ENCODE measurements at regions not wholly inside any gene's neighbourhood (a gene's known extent, or its start where the extent isn't known, plus 50 kb on each side); places are given as distances from the start of the nearest gene placed in this dataset.
"Not testable (repeated sequence)": the region's sequence is repeated elsewhere in the genome, so short reads cannot be mapped to it uniquely, and the experiment has no call there.

- not testable (repeated sequence) for H3K9ac ChIP-seq (ENCODE audit: low read length); H3K27me3 ChIP-seq (ENCODE audit: control insufficient read depth, insufficient read depth, low read length); H3K4me3 ChIP-seq (ENCODE audit: low read length); H3K4me1 ChIP-seq (ENCODE audit: control insufficient read depth, insufficient read depth, low read length); H3K36me3 ChIP-seq (ENCODE audit: control insufficient read depth, insufficient read depth, low read length)
- H3K9me3 ChIP-seq (ENCODE audit: control insufficient read depth, low read length), result peaks cover 13% of the 10 kb centered on the region
These were observed 637.3 kb downstream of the ANKRD50 start for GRCh38 chr4:124075276-124075675.

GRCh38 chr4:124079174-124079780 lies 633.3 kb downstream of the ANKRD50 start:
- Histone ChIP-seq H3K36me3 (ENCODE audit: control insufficient read depth, insufficient read depth, low read length) (no peaks in the 10 kb centered on the region), H3K4me3 (ENCODE audit: low read length) (no peak overlapping the region), H3K9ac (ENCODE audit: low read length) (no peak overlapping the region), H3K9me3 (ENCODE audit: control insufficient read depth, low read length) (no peaks in the 10 kb centered on the region), H3K27me3 (ENCODE audit: control insufficient read depth, insufficient read depth, low read length) (no peaks in the 10 kb centered on the region), H3K4me1 (ENCODE audit: control insufficient read depth, insufficient read depth, low read length) (no peaks in the 10 kb centered on the region)

GRCh38 chr4:124083711-124084110 lies 628.8 kb downstream of the ANKRD50 start:
- H3K27me3 ChIP-seq (ENCODE audit: control insufficient read depth, insufficient read depth, low read length), result no peaks in the 10 kb centered on the region
- no peaks in the 10 kb centered on the region for H3K9me3 ChIP-seq (ENCODE audit: control insufficient read depth, low read length)
- no peak overlapping the region for H3K9ac ChIP-seq (ENCODE audit: low read length)
- H3K4me3 ChIP-seq (ENCODE audit: low read length), result no peak overlapping the region
- H3K4me1 ChIP-seq (ENCODE audit: control insufficient read depth, insufficient read depth, low read length), result no peaks in the 10 kb centered on the region
- no peaks in the 10 kb centered on the region for H3K36me3 ChIP-seq (ENCODE audit: control insufficient read depth, insufficient read depth, low read length)

GRCh38 chr4:124085561-124086180 lies 626.9 kb downstream of the ANKRD50 start:
- no peak overlapping the region for H3K9ac ChIP-seq (ENCODE audit: low read length)
- no peaks in the 10 kb centered on the region for H3K36me3 ChIP-seq (ENCODE audit: control insufficient read depth, insufficient read depth, low read length)
- H3K27me3 ChIP-seq (ENCODE audit: control insufficient read depth, insufficient read depth, low read length), result no peaks in the 10 kb centered on the region
- H3K9me3 ChIP-seq (ENCODE audit: control insufficient read depth, low read length), result no peaks in the 10 kb centered on the region
- no peaks in the 10 kb centered on the region for H3K4me1 ChIP-seq (ENCODE audit: control insufficient read depth, insufficient read depth, low read length)
- no peak overlapping the region for H3K4me3 ChIP-seq (ENCODE audit: low read length)

GRCh38 chr4:124090021-124090420 lies 622.5 kb downstream of the ANKRD50 start:
- Histone ChIP-seq H3K9ac (ENCODE audit: low read length) (no peak overlapping the region), H3K27me3 (ENCODE audit: control insufficient read depth, insufficient read depth, low read length) (no peaks in the 10 kb centered on the region), H3K4me1 (ENCODE audit: control insufficient read depth, insufficient read depth, low read length) (no peaks in the 10 kb centered on the region), H3K4me3 (ENCODE audit: low read length) (no peak overlapping the region), H3K36me3 (ENCODE audit: control insufficient read depth, insufficient read depth, low read length) (no peaks in the 10 kb centered on the region), H3K9me3 (ENCODE audit: control insufficient read depth, low read length) (no peaks in the 10 kb centered on the region)

- no peaks in the 10 kb centered on the region for H3K36me3 ChIP-seq (ENCODE audit: control insufficient read depth, insufficient read depth, low read length)
- H3K9me3 ChIP-seq (ENCODE audit: control insufficient read depth, low read length), result no peaks in the 10 kb centered on the region
- H3K4me3 ChIP-seq (ENCODE audit: low read length), result no peak overlapping the region
- H3K27me3 ChIP-seq (ENCODE audit: control insufficient read depth, insufficient read depth, low read length), result no peaks in the 10 kb centered on the region
- no peak overlapping the region for H3K9ac ChIP-seq (ENCODE audit: low read length)
- no peaks in the 10 kb centered on the region for H3K4me1 ChIP-seq (ENCODE audit: control insufficient read depth, insufficient read depth, low read length)
These were observed 620.4 kb downstream of the ANKRD50 start for GRCh38 chr4:124092101-124092500.

- Histone ChIP-seq H3K9ac (ENCODE audit: low read length) (no peak overlapping the region), H3K9me3 (ENCODE audit: control insufficient read depth, low read length) (no peaks in the 10 kb centered on the region), H3K4me1 (ENCODE audit: control insufficient read depth, insufficient read depth, low read length) (no peaks in the 10 kb centered on the region), H3K27me3 (ENCODE audit: control insufficient read depth, insufficient read depth, low read length) (no peaks in the 10 kb centered on the region), H3K36me3 (ENCODE audit: control insufficient read depth, insufficient read depth, low read length) (no peaks in the 10 kb centered on the region), H3K4me3 (ENCODE audit: low read length) (no peak overlapping the region)
These were observed 620.0 kb downstream of the ANKRD50 start for GRCh38 chr4:124092541-124092984.

GRCh38 chr4:124095621-124096020 lies 616.9 kb downstream of the ANKRD50 start:
- Histone ChIP-seq H3K4me1 (ENCODE audit: control insufficient read depth, insufficient read depth, low read length) (peaks cover 4% of the 10 kb centered on the region), H3K4me3 (ENCODE audit: low read length) (no peak overlapping the region), H3K9ac (ENCODE audit: low read length) (no peak overlapping the region), H3K36me3 (ENCODE audit: control insufficient read depth, insufficient read depth, low read length) (no peaks in the 10 kb centered on the region), H3K27me3 (ENCODE audit: control insufficient read depth, insufficient read depth, low read length) (no peaks in the 10 kb centered on the region), H3K9me3 (ENCODE audit: control insufficient read depth, low read length) (no peaks in the 10 kb centered on the region)

GRCh38 chr4:124096290-124096689 lies 616.2 kb downstream of the ANKRD50 start:
- Histone ChIP-seq H3K27me3 (ENCODE audit: control insufficient read depth, insufficient read depth, low read length) (no peaks in the 10 kb centered on the region), H3K4me1 (ENCODE audit: control insufficient read depth, insufficient read depth, low read length) (peaks cover 4% of the 10 kb centered on the region), H3K36me3 (ENCODE audit: control insufficient read depth, insufficient read depth, low read length) (no peaks in the 10 kb centered on the region), H3K9ac (ENCODE audit: low read length) (no peak overlapping the region), H3K9me3 (ENCODE audit: control insufficient read depth, low read length) (no peaks in the 10 kb centered on the region), H3K4me3 (ENCODE audit: low read length) (no peak overlapping the region)

GRCh38 chr4:124097447-124097846 lies 615.1 kb downstream of the ANKRD50 start:
- no peaks in the 10 kb centered on the region for H3K9me3 ChIP-seq (ENCODE audit: control insufficient read depth, low read length)
- H3K36me3 ChIP-seq (ENCODE audit: control insufficient read depth, insufficient read depth, low read length), result no peaks in the 10 kb centered on the region
- no peaks in the 10 kb centered on the region for H3K27me3 ChIP-seq (ENCODE audit: control insufficient read depth, insufficient read depth, low read length)
- H3K9ac ChIP-seq (ENCODE audit: low read length), result no peak overlapping the region
- H3K4me3 ChIP-seq (ENCODE audit: low read length), result no peak overlapping the region
- peaks cover 4% of the 10 kb centered on the region for H3K4me1 ChIP-seq (ENCODE audit: control insufficient read depth, insufficient read depth, low read length)

- Histone ChIP-seq H3K9ac (ENCODE audit: low read length) (no peak overlapping the region), H3K27me3 (ENCODE audit: control insufficient read depth, insufficient read depth, low read length) (no peaks in the 10 kb centered on the region), H3K4me3 (ENCODE audit: low read length) (no peak overlapping the region), H3K4me1 (ENCODE audit: control insufficient read depth, insufficient read depth, low read length) (peaks cover 4% of the 10 kb centered on the region), H3K36me3 (ENCODE audit: control insufficient read depth, insufficient read depth, low read length) (no peaks in the 10 kb centered on the region), H3K9me3 (ENCODE audit: control insufficient read depth, low read length) (no peaks in the 10 kb centered on the region)
These were observed 608.4 kb downstream of the ANKRD50 start for GRCh38 chr4:124104101-124104500.

GRCh38 chr4:124104628-124105027 lies 607.9 kb downstream of the ANKRD50 start:
- H3K9ac ChIP-seq (ENCODE audit: low read length), result no peak overlapping the region
- no peaks in the 10 kb centered on the region for H3K36me3 ChIP-seq (ENCODE audit: control insufficient read depth, insufficient read depth, low read length)
- no peaks in the 10 kb centered on the region for H3K27me3 ChIP-seq (ENCODE audit: control insufficient read depth, insufficient read depth, low read length)
- peaks cover 4% of the 10 kb centered on the region for H3K4me1 ChIP-seq (ENCODE audit: control insufficient read depth, insufficient read depth, low read length)
- no peaks in the 10 kb centered on the region for H3K9me3 ChIP-seq (ENCODE audit: control insufficient read depth, low read length)
- no peak overlapping the region for H3K4me3 ChIP-seq (ENCODE audit: low read length)
